SK-MEL-5 (cell line): ENCODE measurements at regions not wholly inside any gene's neighbourhood (a gene's known extent, or its start where the extent isn't known, plus 50 kb on each side); places are given as distances from the start of the nearest gene placed in this dataset.
A peak's percentile ranks its signal among the peaks of the same experiment; 100 is the strongest.
"Not testable (repeated sequence)": the region's sequence is repeated elsewhere in the genome, so short reads cannot be mapped to it uniquely, and the experiment has no call there.

Source experiments
- DNase-seq: peaks from one replicate; pipeline ENCODE4 v3.0.0-alpha.2; 2016; ENCODE audit warnings: low read depth, low spot score
- in situ Hi-C: cut with HindIII; loops from 2 replicates; pipeline ENCODE4 v1.10.0; 2016; ENCODE audit warnings: low sequenced_read_pairs, high pct_unique_total_duplicates, low pct_unique_long_range_greater_than_20kb

DNA sequence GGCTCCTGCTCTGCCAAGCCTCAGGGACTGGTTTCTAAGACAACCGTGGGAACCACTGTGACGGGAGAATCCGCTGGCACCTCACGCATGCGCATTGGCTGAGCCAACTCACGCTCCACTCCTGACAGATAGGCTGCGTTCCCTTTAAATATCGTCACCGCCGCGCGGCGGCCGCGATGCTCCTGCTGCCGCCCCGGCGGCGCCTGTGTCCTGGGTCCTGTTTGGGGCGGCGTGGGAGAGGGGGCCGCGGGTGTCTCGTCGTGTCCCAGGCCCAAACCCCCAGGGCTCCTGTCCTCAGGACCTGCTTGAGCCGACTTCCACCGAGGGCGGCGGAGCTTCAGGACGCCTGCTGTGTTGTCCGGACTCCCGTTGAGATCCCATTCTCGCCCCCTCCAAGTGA, 684.8 kb upstream of the TPTE start:
- DNase-seq, in situ Hi-C loops: not testable (repeated sequence)

DNA sequence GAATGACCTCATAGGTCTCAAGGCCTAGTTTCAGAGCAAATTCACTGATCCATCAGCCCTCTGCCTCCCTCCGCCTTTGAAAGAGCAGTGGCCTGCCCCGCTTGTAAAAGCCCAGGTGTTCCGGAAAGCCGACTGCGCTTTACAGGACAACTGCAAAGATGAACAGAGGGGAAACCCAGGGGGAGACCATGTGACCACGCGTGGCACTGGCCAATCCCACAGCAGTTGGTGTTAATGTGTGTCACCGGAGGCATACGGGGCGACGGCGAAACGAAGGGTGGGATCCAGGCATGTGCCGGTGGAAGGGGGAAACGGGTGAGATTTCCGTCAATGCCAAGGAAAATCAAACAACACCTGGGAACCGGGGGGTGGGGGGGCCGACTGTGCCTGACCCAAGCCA, 684.4 kb upstream of the TPTE start:
- in situ Hi-C loops: not testable (repeated sequence)

DNA sequence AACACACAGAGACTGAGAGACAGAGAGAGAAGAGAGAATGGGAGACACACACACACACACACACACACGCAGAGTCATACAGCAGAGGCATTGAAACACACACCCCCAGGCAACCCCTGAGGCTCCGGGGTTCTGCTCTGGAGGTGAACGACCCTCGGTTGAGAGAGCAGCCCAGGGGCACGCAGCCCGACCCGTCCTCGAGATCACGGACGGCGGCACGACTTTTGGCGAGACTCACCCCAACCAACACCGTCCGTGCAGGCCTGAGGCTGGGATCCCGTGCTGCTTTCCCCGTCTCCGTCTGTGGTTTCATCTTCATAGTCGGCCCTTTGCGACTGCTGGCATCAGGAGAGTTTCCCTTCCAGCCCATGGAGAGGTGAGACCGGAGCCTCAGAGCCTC, 683.9 kb upstream of the TPTE start:
- in situ Hi-C loops, DNase-seq: not testable (repeated sequence)

More for the DNA sequence above, 684.4 kb upstream of the TPTE start:
- not testable (repeated sequence) for DNase-seq

DNA sequence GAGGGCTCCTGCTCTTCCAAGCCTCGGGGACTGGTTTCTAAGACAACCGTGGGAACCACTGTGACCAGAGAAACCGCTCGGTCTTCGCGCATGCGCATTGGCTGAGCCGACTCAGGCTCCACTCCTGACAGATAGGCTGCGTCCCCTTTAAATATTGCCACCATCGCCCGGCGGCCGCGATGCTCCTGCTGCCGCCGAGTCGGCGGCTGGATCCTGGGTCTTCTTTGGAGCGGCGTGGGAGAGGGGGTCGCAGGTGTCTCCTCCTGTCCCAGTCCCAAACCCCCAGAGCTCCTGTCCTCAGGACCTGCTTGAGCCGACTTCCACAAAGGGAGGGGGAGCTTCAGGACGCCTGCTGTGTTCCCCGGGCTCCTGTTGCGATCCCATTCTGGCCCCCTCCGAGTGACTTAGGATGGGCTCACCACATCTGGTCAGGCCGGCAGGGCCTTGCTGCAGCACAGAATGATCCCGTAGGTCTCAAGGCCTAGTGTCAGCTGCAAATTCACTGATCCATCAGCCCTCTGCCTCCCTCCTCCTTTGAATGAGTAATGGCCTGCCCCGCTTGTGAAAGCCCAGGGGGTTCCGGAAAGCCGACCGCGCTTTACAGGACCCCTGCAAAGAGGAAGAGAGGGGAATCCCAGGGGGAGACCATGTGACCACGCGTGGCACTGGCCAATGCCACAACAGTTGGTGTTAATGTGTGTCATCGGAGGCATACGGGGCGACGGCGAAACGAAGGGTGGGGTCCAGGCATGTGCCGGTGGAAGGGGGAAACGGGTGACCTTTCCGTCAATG, 683.2 kb upstream of the TPTE start:
- in situ Hi-C loops: no loop called here

DNA sequence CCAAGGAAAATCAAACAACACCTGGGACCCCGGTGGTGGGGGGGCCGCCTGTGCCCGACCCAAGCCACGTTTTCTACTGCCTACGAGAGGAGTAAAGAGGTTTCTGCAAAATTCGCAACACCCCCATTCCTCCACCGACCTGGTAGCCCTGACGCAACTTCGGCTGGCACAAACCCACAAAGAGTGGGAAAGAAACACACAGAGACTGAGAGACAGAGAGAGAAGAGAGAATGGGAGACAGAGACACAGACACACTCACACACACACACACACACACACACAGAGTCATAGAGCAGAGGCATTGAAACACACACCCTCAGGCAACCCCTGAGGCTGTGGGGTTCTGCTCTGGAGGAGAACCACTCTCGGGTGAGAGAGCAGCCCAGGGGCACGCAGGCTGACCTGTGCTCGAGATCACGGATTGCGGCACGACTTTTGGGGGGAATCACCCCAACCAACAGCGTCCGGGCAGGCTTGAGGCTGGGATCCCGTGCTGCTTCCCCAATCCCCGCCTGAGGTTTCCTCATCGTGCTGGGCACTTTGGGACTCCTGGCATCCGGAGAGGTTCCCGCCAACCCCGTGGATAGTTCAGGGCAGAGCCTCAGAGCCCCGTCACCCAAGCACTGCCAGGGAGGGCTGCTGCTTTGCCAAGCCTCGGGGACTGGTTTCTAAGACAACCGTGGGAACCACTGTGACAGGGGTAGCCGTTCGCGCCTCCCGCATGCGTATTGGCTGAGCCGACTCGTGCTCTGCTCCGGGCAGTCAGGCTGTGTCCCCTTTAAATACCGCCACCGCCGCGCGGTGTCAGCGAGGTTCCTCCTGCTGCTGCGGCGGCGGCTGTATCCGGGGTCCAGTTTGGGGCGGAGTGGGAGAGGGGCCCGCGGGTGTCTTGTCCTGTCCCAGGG, 682.4 kb upstream of the TPTE start:
- in situ Hi-C loops: no loop called here
- DNase-seq: peak; percentile 1

More for the DNA sequence above, 683.2 kb upstream of the TPTE start:
- no peak for DNase-seq

DNA sequence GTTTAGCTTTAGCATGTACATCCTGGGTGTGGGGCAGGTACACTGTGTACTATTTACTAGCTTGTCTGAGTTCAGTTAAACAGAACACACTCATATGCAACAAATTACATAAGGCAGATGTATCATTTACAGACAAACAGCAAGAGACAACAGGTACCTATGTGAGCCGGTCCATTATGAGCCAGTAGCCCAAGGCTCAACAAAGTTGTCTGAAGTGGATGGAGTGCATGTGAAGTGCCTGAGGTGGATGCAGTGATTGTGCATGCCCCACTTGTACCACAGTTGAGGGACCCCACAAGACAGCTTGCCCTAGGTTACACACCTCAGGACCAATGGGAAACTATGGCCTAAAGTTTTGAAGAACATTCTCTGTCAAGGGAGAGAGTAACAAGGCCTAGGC, 677.3 kb upstream of the TPTE start:
- DNase-seq, in situ Hi-C loops: not testable (repeated sequence)

DNA sequence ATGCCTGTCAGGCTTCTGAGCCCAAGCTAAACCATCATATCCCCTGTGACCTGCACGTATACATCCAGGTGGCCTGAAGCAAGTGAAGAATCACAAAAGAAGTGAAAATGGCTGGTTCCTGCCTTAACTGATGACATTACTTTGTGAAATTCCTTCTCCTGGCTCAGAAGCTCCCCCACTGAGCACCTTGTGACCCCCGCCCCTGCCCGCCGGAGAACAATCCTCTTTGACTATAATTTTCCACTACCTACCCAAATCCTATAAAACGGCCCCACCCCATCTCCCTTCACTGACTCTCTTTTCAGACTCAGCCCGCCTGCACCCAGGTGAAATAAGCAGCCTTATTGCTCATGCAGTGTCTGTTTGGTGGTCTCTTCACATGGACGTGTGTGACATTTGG, 673.9 kb upstream of the TPTE start:
- in situ Hi-C loops, DNase-seq: not testable (repeated sequence)

DNA sequence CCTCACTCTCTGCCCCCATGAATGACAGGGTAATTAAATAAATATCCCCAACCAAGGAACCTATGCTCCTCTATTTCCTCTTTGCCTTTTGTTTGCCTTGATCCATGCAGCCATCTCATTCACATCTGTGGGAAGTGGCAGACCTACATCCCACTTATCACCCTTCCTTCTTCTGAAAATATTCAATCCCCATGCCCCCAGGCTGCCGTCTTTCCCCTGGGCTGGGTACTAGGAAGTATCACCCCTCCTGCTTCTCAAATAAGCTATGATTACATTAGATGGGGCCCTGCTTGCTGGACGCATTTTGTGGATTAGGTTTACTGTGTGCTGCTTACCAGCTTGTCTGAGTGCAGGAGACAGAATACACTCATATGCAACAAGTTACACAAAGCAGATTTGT, 670.2 kb upstream of the TPTE start:
- DNase-seq, in situ Hi-C loops: not testable (repeated sequence)

DNA sequence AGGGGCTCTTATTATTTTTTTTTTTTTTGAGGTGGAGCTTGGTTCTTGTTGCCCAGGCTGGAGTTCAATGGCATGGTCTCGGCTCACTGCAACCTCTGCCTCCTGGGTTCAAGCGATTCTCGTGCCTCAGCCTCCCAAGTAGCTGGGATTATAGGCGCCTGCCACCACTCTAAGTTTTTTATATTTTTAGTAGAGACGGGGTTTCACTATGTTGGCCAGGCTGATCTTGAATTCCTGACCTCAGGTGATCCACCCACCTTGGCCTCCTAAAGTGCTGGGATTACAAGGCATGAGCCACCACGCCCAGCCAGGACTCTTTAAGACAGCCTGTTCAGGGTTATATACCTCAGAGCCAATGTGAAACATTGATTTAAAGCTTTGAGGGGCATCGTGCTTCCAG, 669.7 kb upstream of the TPTE start:
- in situ Hi-C loops, DNase-seq: not testable (repeated sequence)

DNA sequence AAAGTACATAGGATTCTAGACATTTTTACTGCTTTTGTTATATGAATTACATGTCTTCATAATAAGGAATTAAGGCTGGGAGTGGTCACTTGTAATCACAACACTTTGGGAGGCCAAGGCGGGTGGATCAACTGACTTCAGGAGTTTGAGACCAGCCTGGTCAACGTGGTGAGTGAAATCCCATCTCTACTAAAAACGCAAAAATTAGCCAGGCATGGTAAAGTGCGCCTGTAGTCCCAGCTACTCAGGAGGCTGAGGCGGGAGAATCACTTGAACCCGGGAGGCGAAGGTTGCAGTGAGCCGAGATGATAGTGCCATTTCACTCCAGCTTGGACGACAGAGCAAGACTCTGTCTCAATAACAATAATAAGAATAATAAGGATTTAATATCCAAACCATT, 663.8 kb upstream of the TPTE start:
- in situ Hi-C loops, DNase-seq: not testable (repeated sequence)

DNA sequence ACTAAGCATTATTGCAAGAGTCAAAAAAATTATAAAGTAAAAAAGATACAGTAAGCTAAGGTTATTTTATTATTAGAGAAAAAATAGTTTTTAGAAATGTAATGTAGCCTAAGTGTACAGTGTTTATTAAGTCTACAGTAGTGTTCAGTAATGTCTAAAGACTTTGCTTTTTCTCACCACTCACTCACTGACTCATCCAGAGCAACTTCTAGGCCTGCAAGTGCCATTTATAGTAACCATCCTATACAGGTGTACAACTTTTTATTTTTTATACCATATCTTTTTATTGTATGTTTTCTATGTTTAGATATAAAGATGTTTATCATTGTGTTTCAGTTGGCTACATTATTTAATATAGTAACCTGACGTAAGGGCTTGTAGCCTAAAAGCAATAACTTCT, 661.5 kb upstream of the TPTE start:
- in situ Hi-C loops, DNase-seq: not testable (repeated sequence)

DNA sequence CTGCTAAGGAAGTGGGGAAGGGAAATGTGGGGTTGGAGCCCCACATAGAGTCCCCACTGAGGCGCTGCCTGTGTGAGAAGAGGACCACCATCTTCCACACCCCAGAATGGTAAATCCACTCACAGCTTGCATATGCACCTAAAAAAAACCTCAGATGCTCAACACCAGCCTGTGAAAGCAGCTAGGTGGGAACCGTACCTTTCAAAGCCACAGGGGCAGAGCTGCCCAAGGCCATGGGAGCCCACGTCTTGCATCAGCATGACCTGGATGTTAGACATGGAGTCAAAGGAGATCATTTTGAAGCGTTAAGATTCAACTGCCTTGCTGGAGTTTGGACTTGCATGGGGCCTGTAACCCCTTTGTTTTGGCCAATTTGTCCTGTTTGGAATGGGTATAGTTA, 658.9 kb upstream of the TPTE start:
- in situ Hi-C loops, DNase-seq: not testable (repeated sequence)

DNA sequence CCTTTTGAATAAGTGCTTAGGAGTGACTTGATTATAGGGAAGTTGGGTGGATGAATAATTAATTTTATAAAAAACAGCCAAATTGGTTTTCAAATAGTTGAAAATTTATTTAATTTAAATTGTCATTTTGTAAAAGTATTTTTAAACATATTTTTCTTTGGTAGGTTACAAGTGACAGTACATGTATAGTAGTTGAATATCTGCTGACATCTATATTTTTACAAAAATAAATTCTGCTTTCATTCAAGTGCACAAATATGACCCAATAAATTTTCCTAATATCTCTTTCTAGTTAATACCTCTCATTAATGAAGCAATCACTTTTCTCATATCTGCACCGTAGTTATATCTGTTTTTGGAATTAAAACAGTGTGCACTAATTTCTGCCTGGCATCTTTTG, 653.6 kb upstream of the TPTE start:
- in situ Hi-C loops, DNase-seq: not testable (repeated sequence)

DNA sequence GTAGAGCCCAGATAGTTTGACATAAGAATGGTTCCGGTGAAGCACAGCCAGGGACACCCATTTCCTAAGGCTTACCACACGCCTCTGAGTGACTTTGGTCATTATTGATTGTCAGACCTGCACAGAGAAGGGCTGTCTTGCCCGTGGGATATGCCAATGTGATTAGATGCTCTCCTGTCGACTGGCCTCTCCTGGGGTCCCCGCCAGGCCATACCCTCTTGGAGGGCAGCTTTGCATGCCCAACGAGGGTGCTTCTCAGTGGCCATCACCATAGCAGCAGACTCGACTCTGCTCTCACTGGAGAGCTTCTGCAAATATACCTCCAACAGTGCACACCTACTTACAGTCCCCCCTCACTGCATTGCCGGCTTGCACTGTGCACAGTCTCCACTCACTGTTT, 648.3 kb upstream of the TPTE start:
- DNase-seq, in situ Hi-C loops: not testable (repeated sequence)

DNA sequence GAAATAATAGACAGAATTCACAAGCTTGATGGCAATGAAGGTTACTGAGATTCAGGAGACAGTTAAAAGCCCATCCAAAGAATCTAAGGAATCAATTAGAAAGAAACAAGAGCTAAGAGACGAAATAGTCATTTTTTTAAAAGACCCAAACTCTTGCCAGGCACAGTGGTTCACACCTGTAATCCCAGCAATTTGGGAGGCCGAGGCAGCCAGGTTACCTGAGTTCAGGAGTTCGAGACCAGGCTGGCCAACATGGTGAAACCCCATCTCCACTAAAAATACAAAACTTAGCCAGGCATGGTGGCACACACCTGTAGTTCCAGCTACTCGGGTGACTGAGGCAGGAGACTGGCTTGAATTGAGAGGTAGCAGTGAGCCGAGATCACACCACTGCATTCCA, 647.2 kb upstream of the TPTE start:
- DNase-seq, in situ Hi-C loops: not testable (repeated sequence)

DNA sequence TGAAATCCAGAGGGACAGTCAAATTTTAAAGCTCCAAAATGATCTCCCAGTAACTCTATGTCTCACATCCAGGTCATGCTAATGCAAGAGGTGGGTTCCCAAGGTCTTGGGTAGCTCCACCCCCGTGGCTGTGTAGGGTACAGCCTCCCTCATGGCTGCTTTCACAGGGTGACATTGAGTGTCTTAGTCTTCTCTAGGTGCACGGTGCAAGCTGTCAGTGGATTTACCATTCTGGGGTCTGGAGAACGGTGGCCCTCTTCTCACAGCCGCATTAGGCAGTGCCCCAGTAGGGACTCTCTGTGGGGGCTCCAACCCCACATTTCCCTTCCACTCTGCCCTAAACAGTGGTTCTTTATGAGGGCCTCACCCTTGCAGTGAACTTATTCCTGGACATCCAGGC, 640.0 kb upstream of the TPTE start:
- in situ Hi-C loops: not testable (repeated sequence)

DNA sequence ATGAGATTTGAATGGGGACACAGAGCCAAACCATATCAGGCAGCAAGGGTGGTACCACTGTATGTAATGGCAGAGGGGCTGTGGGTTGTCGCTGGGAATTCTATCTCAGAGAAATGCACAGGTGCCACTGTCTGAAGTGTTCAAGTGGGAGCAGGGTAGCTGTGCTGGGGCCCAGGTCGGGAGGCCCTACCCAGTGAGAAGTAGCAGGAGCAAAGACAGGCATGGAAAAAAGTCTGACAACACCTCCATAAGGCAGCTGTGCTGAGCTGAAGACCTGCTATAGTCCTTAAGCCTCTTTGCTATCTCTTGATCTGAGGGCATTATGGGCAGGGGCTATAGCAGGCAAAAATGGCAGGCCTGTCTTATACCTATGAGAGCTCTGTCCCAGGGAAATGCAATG, 638.3 kb upstream of the TPTE start:
- in situ Hi-C loops, DNase-seq: not testable (repeated sequence)

More for the DNA sequence above, 640.0 kb upstream of the TPTE start:
- not testable (repeated sequence) for DNase-seq

DNA sequence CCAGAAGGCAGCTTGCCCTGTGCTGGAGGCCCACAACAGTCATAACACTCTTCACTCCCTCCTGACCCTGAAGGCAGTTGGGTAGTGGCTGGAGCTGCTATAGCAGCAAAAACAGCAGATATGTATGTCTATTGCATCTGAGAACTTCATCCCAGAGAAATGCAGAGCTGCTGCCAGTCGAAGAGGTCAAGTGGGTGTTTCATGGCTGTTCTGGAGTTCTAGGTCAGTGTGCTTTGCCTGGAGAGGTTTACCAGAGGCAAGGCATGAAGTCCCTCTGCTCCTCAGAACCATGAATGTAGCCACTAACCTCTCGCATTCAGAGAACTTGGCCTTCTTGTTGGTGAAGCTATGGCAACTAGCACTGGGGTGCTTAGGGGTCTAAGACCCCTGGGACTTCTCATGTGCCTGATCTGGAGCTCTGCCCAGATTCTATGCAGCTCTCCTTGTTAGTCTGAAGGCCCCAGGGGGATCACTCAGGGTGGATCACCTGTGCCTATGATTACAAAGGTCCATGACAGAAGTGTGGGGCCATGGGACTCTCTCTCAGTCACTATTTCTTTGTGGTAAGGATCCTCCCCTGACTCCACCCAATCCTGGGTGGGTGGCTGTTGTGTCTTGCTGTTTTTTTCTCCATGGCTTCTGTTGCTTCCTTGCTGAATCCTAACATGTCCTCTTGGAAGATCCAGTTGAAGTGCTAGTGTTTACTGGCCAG, 637.7 kb upstream of the TPTE start:
- in situ Hi-C loops, DNase-seq: not testable (repeated sequence)
